ENCODE measurements at regions not wholly inside any gene's neighbourhood (a gene's known extent, or its start where the extent isn't known, plus 50 kb on each side); places are given as distances from the start of the nearest gene placed in this dataset.

GRCh38 chr6:134553936-134554335, 236.0 kb upstream of the SGK1 start:
- no peak overlapping the region for H3K27ac ChIP-seq
- ChIA-PET POLR2A (ENCODE audit: low non-redundant PET) (no interaction called here), CTCF (no interaction called here)
- no peak for DNase-seq (ENCODE audit: low spot score)
- no peak for TF ChIP-seq CTCF (conservative IDR thresholded peaks at IDR 0.05; ENCODE audit: low read depth)

- ChIA-PET POLR2A (ENCODE audit: low non-redundant PET) (no interaction called here), CTCF (no interaction called here)
- no peak overlapping the region for H3K27ac ChIP-seq
These were observed 233.5 kb upstream of the SGK1 start for GRCh38 chr6:134551245-134551960.

GRCh38 chr6:134550604-134551003, 232.7 kb upstream of the SGK1 start:
- TF ChIP-seq CTCF (conservative IDR thresholded peaks at IDR 0.05; ENCODE audit: low read depth) = no peak
- ChIA-PET POLR2A (ENCODE audit: low non-redundant PET) (no interaction called here), CTCF (no interaction called here)
- DNase-seq (ENCODE audit: low spot score) = no peak
- no peak overlapping the region for H3K27ac ChIP-seq

More at GRCh38 chr6:134551245-134551960, 233.5 kb upstream of the SGK1 start:
- DNase-seq (ENCODE audit: low spot score) = no peak
- TF ChIP-seq CTCF (conservative IDR thresholded peaks at IDR 0.05; ENCODE audit: low read depth) = no peak

- POLR2A ChIA-PET (ENCODE audit: low non-redundant PET) = no interaction called here
- CTCF ChIA-PET = interaction anchor here (0.7 kb wide), 1 partner anchor 139 kb away, joined by 3 read pairs; no protein-coding TSS in a partner anchor
- no peak overlapping the region for H3K27ac ChIP-seq
- DNase-seq (ENCODE audit: low spot score) = no peak
- TF ChIP-seq CTCF (conservative IDR thresholded peaks at IDR 0.05; ENCODE audit: low read depth) = no peak
These were observed 231.9 kb upstream of the SGK1 start for GRCh38 chr6:134549854-134550253.

GRCh38 chr6:134546962-134547645, 229.2 kb upstream of the SGK1 start:
- no peak for TF ChIP-seq CTCF (conservative IDR thresholded peaks at IDR 0.05; ENCODE audit: low read depth)
- H3K27ac ChIP-seq = no peak overlapping the region
- no peak for DNase-seq (ENCODE audit: low spot score)
- ChIA-PET CTCF (interaction anchor here (0.6 kb wide), 1 partner anchor 336 kb away, joined by 3 read pairs; no protein-coding TSS in a partner anchor), POLR2A (ENCODE audit: low non-redundant PET) (no interaction called here)

- CTCF ChIA-PET = no interaction called here
- no peak for TF ChIP-seq CTCF (conservative IDR thresholded peaks at IDR 0.05; ENCODE audit: low read depth)
- POLR2A ChIA-PET (ENCODE audit: low non-redundant PET) = no interaction called here
- DNase-seq (ENCODE audit: low spot score) = no peak
- H3K27ac ChIP-seq = no peak overlapping the region
These were observed 226.8 kb upstream of the SGK1 start for GRCh38 chr6:134544737-134545136.
